Inferior parietal cortex (tissue), 1 donor: ENCODE measurements at regions not wholly inside any gene's neighbourhood (a gene's known extent, or its start where the extent isn't known, plus 50 kb on each side); places are given as distances from the start of the nearest gene placed in this dataset.

Source experiments
- DNase-seq: peaks from one replicate; pipeline ENCODE4 v3.0.0-alpha.2; 2016; ENCODE audit errors: extremely low spot score

DNA sequence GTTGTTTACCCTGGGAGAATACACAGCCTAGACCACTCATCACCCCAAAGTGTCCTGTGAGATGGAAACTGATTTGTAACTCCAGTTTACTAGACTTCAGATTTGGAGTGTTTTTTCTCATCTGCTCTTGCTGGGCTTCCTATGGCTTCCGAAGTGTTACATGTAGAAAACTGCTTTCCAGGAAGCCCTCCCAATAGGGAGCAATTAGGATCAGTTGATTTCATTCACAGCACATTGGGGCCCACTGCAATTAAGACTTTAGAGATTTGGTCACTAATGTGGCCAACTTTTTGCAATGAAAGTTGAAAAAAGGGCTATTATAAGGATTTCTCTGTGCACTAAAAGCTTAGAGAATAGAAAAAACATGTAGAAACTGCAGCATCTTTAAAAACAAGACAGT, 656.6 kb upstream of the CHAC2 start:
- DNase-seq = no peak

DNA sequence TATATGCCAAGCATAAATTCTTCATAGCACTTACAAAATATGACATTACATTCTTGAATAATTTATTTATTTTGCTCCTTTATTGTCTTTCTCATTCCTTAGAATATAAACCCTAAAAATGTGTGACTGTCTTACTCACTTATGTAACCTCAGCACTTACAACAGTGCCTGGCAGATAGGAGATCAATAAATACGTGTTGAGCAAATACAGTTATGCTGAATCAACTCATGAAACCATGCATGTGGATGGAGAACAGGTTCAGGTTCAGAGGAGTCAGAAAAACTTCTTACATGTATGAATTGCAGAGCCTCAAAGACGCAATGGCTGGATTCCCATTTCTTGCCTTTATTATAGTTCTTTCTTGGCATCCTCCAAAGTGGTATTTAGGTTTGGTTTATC, 659.4 kb upstream of the CHAC2 start:
- DNase-seq = no peak

DNA sequence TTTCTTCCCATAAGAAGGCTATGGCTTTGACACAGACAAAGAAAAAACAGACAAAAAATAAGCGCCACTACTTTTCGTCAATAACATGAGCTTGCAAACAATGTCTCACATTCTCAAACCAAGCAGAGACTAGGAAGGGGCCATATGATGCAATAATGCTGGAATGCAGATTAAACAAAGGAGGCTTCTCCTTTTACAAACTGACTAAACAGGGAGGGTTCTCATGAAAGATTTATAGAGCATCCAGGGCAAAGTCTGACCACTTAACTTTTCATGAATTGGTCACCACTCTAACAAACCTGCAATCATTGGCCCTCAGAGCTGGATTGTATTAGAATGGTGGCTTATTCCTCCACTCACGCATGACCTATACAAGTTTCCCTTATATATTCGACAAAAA, 663.3 kb upstream of the CHAC2 start:
- no peak for DNase-seq

DNA sequence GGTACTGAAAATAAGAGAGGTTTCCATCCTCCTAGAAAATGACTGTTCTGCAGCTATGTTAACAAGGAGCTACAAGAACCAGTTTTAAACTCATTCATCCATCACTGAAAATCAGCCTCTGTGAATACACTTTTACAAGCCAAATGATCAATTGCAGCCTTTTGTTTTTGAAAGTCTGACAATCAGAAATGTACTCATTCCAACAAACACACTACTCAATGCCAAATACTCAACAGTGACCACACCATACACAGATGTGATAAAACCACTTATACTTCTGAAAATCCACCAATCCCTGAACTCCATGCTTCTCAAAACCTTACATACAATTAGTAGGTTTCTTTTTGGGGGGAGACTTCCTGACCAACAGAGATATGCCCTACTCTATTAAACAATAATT, 663.9 kb upstream of the CHAC2 start:
- DNase-seq = no peak

DNA sequence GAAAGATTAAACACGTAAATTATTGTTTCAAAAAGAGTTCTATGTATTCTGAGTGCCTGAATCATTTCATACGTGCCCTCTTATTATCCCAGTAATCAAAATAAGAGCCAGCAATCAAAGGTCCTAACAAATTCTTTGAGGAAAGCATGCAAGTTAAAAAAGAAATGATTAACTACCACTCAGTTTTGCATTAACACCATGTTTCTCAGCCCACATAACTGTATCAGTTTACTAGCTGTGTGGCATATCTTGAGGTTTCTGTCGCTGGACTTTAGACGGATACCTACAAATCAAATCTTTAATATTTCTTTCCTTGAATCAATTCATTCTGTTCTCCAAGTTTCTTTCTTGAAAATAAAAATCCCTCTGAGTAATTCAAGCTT, 668.9 kb upstream of the CHAC2 start:
- no peak for DNase-seq

- DNase-seq = no peak
Observed at GRCh38 chr2:53096351-53096750, 671.3 kb upstream of the CHAC2 start.

- no peak for DNase-seq
Observed at GRCh38 chr2:53095664-53096063, 671.9 kb upstream of the CHAC2 start.

- DNase-seq = no peak
Observed at GRCh38 chr2:53095227-53095626, 672.4 kb upstream of the CHAC2 start.

GRCh38 chr2:53093355-53093754, 674.2 kb upstream of the CHAC2 start:
- DNase-seq = no peak

GRCh38 chr2:53091183-53091582, 676.4 kb upstream of the CHAC2 start:
- no peak for DNase-seq

DNA sequence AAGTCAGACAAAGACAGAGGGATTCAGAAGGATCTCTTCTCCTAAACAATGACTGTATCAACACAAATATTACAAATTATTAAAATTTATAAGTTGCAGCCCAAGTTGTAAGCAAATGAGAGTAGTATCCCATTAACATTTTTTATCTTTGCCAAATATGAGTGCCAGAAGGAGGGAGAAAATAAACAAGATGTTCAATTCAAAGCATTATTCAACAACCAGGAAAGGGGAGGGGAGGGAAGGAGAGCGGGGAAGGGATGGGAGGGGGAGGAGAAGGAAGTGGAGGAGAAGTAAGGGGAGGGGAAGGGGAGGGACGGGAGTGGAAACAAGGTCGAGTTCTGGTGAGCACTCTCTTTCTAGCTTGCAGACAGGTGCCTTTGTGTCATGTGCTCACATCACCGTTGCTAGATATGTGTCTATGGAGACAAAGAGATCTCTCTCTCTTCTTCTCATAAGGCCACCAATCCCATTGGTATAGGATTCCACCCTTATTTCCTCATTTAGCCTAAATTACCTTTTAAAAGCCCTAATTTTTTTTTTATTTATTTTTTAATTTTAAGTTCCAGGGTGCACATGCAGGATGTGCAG, 679.6 kb upstream of the CHAC2 start:
- no peak for DNase-seq

- no peak for DNase-seq
Observed at GRCh38 chr2:53087262-53087873, 680.2 kb upstream of the CHAC2 start.

DNA sequence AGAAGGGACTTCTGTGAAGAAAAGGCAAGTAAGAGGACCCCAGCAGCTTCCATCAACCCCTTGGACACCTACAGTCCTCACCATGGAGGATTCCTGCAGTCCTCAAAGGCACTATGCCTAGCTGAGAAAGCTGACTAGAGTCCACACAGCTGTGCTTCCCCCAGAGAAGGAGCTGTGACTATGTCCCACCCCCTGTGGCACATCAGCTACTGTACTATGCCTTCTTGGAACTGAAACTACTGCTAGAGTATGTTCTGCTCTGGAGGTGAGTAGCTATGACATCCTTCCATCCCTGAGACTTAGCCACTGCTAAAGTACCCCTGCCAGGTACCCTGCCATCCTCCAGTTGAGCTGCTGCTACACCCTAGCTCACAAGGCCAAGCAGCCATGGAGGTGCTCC, 690.2 kb upstream of the CHAC2 start:
- DNase-seq = no peak

DNA sequence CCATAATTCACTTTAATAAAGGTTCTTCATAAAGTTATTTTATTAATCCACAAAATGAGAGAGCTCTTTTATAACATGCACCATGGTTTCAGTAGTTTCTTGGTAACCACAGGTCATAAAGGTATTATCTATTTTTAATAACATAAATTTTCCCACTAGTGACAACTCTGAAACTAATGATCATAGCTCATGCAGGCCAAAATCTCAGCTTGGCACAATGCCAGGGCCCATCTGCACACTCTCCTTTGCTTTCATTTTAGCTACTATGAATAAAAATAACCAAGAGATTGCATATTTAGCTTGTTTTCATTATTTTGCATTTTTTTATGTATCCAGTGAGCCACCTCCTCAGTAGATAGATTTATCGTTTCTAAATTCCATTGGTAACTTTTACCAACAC, 691.8 kb upstream of the CHAC2 start:
- no peak for DNase-seq

- no peak for DNase-seq
Observed at GRCh38 chr2:53067533-53067932, 700.1 kb upstream of the CHAC2 start.

- DNase-seq = no peak
Observed at GRCh38 chr2:53067056-53067455, 700.5 kb upstream of the CHAC2 start.

- no peak for DNase-seq
Observed at GRCh38 chr2:53064154-53064553, 703.5 kb upstream of the CHAC2 start.

DNA sequence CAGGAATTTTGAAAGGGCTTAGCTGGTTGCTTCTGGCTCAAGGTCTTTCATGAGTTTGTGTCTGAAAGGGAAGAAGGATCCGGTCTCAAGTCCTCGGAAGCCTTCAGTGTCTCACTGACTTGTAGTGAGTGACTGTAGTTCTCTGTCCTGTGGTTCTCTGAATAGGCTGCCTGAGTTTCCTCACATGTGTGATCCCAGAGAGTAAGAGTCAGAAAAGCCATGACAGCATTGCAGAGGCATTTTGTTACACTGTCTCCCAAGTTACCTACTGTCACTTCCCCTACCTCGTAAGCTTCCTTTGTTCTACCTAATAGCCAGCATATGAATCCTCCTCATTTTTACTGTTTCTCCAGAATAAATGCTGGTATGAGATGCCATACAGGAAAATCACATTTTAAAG, 709.1 kb upstream of the CHAC2 start:
- DNase-seq = no peak

DNA sequence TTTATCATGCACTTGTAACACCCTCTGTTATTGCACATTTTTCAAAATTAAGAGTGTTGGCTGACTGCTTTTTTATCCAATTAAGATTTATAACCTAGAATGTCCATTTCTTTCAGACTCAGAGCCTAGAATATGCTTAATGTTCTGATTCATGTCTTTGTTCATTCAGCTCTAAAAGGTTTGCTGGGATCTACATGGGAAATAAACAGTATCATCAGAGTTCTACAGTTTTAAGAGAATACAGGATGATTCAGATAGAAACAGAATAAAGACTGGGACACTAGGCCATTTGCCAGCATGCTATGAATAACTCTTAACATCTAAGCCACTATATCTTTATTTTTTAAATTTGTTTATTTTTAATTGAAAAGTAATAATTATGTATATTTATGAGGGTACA, 713.7 kb upstream of the CHAC2 start:
- no peak for DNase-seq

DNA sequence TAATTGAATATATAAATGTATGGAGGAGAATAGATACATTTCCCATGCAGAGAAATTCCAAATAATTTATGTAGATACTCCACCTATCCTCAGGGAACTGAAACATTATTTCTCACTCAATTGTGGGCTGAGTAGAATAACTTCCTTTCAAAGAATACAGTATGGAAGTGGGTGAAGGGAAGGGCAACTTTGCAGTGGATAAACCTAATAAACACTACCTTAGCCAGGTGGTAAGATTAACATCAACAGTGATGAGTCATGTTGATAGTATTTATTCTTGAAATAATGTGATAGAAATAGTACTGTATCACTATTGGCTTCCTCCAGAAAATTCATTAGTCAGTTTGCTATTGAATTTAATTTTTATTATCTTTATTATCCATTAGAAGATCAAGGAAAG, 716.4 kb upstream of the CHAC2 start:
- no peak for DNase-seq

DNA sequence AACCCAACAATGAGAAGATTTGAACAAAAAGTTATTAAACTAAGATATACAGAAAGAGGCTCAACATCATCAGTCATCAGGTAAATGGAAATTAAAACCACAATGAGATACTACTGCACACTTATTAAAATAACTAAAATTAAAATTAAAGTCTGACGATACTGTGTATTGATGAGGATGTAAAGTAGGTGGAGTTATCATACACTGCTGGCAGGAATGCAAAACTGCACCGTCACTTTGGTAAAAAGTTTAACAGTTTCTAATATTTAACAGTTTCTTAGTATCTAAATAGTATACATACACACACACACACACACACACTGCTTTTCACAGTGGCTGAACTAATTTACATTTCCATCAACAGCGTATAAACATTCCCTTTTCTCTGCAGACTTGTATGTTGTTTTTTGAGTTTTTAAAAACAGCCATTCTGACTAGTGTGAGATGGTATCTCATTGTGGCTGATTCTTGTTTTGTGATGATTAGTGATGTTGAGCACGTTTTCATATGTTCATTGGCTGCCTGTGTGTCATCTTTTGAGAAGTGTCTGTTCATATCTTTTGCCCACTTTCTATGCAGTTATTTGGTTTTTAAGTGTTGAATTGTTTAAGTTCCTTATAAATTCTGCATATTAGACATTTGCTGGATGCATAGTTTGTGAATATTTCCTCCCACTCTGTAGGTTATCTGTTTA, 726.9 kb upstream of the CHAC2 start:
- DNase-seq = no peak

GRCh38 chr2:53036196-53036595, 731.4 kb upstream of the CHAC2 start:
- DNase-seq = no peak

GRCh38 chr2:53035153-53035552, 732.5 kb upstream of the CHAC2 start:
- no peak for DNase-seq

- DNase-seq = no peak
Observed at GRCh38 chr2:53033411-53033810, 734.2 kb upstream of the CHAC2 start.
